A549 (cell line): ENCODE measurements at regions not wholly inside any gene's neighbourhood (a gene's known extent, or its start where the extent isn't known, plus 50 kb on each side); places are given as distances from the start of the nearest gene placed in this dataset.
A peak's percentile ranks its signal among the peaks of the same experiment; 100 is the strongest.

Experiments used
- ATAC-seq, 2 experiments: fragments of 200-7000 bp in 1 of 2; fragments of >200 bp in 1 of 2; cut with Nextera tagmentation in 1 of 2; cut with Tn5 transposase in 1 of 2; 3 replicates each; pipeline versions ENCODE4 v1.8.0 to v1.9.1; 2018 to 2020; ENCODE audit warnings: mild to moderate bottlenecking in 1 of 2, moderate library complexity in 1 of 2
- CTCF ChIA-PET: fragments of 300-600 bp; sonication (Branson Sonifier 250); formaldehyde crosslinking; extraction: SDS; loops from one replicate; lab custom pipeline; 2021; ENCODE audit warnings: antibody characterized with exemption, inconsistent platforms; lab: Yijun Ruan, JAX
- POLR2A ChIA-PET: fragments of 350-600 bp; formaldehyde crosslinking; extraction: SDS; loops from one replicate; lab custom pipeline; 2021; ENCODE audit warnings: antibody characterized with exemption, inconsistent platforms; lab: Yijun Ruan, JAX
- DNase-seq, 2 experiments: peaks; one replicate each; pipeline versions ENCODE4 v3.0.0 to v3.0.0-alpha.2; 2011 to 2016; ENCODE audit warnings: low read depth in 1 of 2, low spot score in 1 of 2
- FAIRE-seq: peaks from 2 replicates; lab custom pipeline; 2011; peaks lifted over from hg19 to GRCh38; lab: Jason Lieb, UNC
- H3K27ac ChIP-seq, 2 experiments: fragments of >200 bp; sonication (Bioruptor Twin); formaldehyde crosslinking; 3 replicates each; pipeline ENCODE4 v1.5.1; 2016 to 2017
- H3K4me1 ChIP-seq: fragments of >200 bp; sonication (Bioruptor Twin); formaldehyde crosslinking; 3 replicates; pipeline ENCODE4 v1.6.1; 2016
- H3K4me2 ChIP-seq: fragments of >200 bp; sonication (Bioruptor Twin); formaldehyde crosslinking; 3 replicates; pipeline ENCODE4 v1.6.1; 2016
- H3K4me3 ChIP-seq: fragments of >200 bp; sonication (Bioruptor Twin); formaldehyde crosslinking; 3 replicates; pipeline ENCODE4 v1.5.1; 2016
- H3K9me3 ChIP-seq: fragments of >200 bp; sonication (Bioruptor Twin); formaldehyde crosslinking; 3 replicates; pipeline ENCODE4 v1.6.1; 2016
- BHLHE40 ChIP-seq: IDR thresholded peaks from 2 replicates; pipeline ENCODE4 v1.6.1; 2012; ENCODE audit warnings: low read depth, low read length, inconsistent platforms
- CBX8 ChIP-seq: fragments of 200-600 bp; sonication (generic); IDR thresholded peaks from 2 replicates; pipeline ENCODE4 v1.6.1; 2016
- CEBPB ChIP-seq, 2 experiments: fragments of >200 bp in 1 of 2; sonication (Bioruptor Twin) in 1 of 2; formaldehyde crosslinking in 1 of 2; IDR thresholded peaks; 2 replicates each; pipeline ENCODE4 v1.6.1; 2012 to 2016
- CHD4 ChIP-seq: fragments of 200-600 bp; sonication (generic); IDR thresholded peaks from 2 replicates; pipeline ENCODE4 v1.6.1; 2016; ENCODE audit warnings: antibody characterized with exemption, mild to moderate bottlenecking, borderline replicate concordance
- EHMT2 ChIP-seq: fragments of 200-600 bp; sonication (generic); IDR thresholded peaks from 2 replicates; pipeline ENCODE4 v1.6.1; 2016; ENCODE audit warnings: antibody characterized with exemption, low read depth, mild to moderate bottlenecking, moderate library complexity
- EP300 ChIP-seq, 2 experiments: fragments of >200 bp; sonication (Bioruptor Twin); formaldehyde crosslinking; IDR thresholded peaks; 2 replicates in 1 of 2; 3 replicates in 1 of 2; pipeline ENCODE4 v1.6.1; 2016 to 2017
- FOSL2 ChIP-seq, 2 experiments: fragments of 450-650 bp in 1 of 2; fragments of >200 bp in 1 of 2; sonication (Bioruptor Twin) in 1 of 2; formaldehyde crosslinking; IDR thresholded peaks; 2 replicates each; pipeline versions ENCODE4 v1.5.0 to v1.6.1; 2016 to 2020; ENCODE audit warnings: mild to moderate bottlenecking in 1 of 2, moderate library complexity in 1 of 2
- GATA3 ChIP-seq: IDR thresholded peaks from 2 replicates; pipeline ENCODE4 v1.6.1; 2012; ENCODE audit warnings: borderline replicate concordance
- HDAC2 ChIP-seq: fragments of 200-600 bp; sonication (generic); IDR thresholded peaks from 2 replicates; pipeline ENCODE4 v1.6.1; 2016
- HOXA7 ChIP-seq: fragments of 250-450 bp; sonication (Bioruptor Pico); IDR thresholded peaks from 2 replicates; pipeline ENCODE4 v1.5.0; 2020; ENCODE audit warnings: mild to moderate bottlenecking, moderate library complexity
- HOXB13 ChIP-seq: fragments of 250-450 bp; sonication (Bioruptor Pico); IDR thresholded peaks from 2 replicates; pipeline ENCODE4 v1.5.0; 2020; ENCODE audit warnings: low read depth, mild to moderate bottlenecking, moderate library complexity
- HOXB5 ChIP-seq: fragments of 250-450 bp; sonication (Bioruptor Pico); IDR thresholded peaks from 2 replicates; pipeline ENCODE4 v1.5.0; 2020; ENCODE audit warnings: mild to moderate bottlenecking, moderate library complexity
- JUN ChIP-seq, 2 experiments: fragments of >200 bp; sonication (Bioruptor Twin); formaldehyde crosslinking; IDR thresholded peaks; 2 replicates in 1 of 2; 3 replicates in 1 of 2; pipeline ENCODE4 v1.6.1; 2016 to 2017
- JUNB ChIP-seq: fragments of >200 bp; sonication (Bioruptor Twin); formaldehyde crosslinking; IDR thresholded peaks from 2 replicates; pipeline ENCODE4 v1.6.1; 2016
- KDM5A ChIP-seq: fragments of 200-600 bp; sonication (generic); IDR thresholded peaks from 2 replicates; pipeline ENCODE4 v1.6.1; 2016; ENCODE audit warnings: antibody characterized with exemption, mild to moderate bottlenecking
- MAFK ChIP-seq: fragments of 450-650 bp; IDR thresholded peaks from 2 replicates; pipeline ENCODE4 v1.6.1; 2014; ENCODE audit not compliant: partially characterized antibody
- MYC ChIP-seq: IDR thresholded peaks from 2 replicates; pipeline ENCODE4 v1.6.1; 2012; ENCODE audit warnings: mild to moderate bottlenecking, inconsistent platforms, low read length, improper control_type of control experiment, borderline replicate concordance
- NPAS2 ChIP-seq: fragments of 250-450 bp; sonication (Bioruptor Pico); IDR thresholded peaks from 2 replicates; pipeline ENCODE4 v1.8.0; 2022; ENCODE audit warnings: mild to moderate bottlenecking, moderate library complexity, borderline replicate concordance
- NR3C1 ChIP-seq: fragments of >200 bp; sonication (Bioruptor Twin); formaldehyde crosslinking; IDR thresholded peaks from 3 replicates; pipeline ENCODE4 v1.6.1; 2017
- RAD21 ChIP-seq, 2 experiments: fragments of >200 bp in 1 of 2; sonication (Bioruptor Twin) in 1 of 2; formaldehyde crosslinking in 1 of 2; IDR thresholded peaks in 1 of 2; conservative IDR thresholded peaks in 1 of 2; 2 replicates in 1 of 2; 3 replicates in 1 of 2; pipeline ENCODE4 v1.6.1; 2012 to 2018; ENCODE audit warnings: inconsistent platforms in 1 of 2
- RARB ChIP-seq: fragments of 250-450 bp; sonication (Bioruptor Pico); IDR thresholded peaks from 2 replicates; pipeline ENCODE4 v1.8.0; 2021; ENCODE audit warnings: mild to moderate bottlenecking, moderate library complexity
- RCOR1 ChIP-seq: fragments of 150-350 bp; IDR thresholded peaks from 2 replicates; pipeline ENCODE4 v1.6.1; 2014; ENCODE audit warnings: antibody characterized with exemption, low read length, low read depth
- RFX5 ChIP-seq: fragments of 450-650 bp; IDR thresholded peaks from 2 replicates; pipeline ENCODE4 v1.7.1; 2014; ENCODE audit warnings: antibody characterized with exemption, mild to moderate bottlenecking, moderate library complexity
- RNF2 ChIP-seq: fragments of 200-600 bp; sonication (generic); IDR thresholded peaks from 2 replicates; pipeline ENCODE4 v1.6.1; 2016; ENCODE audit warnings: low read depth, mild to moderate bottlenecking, antibody characterized with exemption, moderate library complexity, borderline replicate concordance
- ZC3H11A ChIP-seq: fragments of 450-650 bp; IDR thresholded peaks from 2 replicates; pipeline ENCODE4 v1.6.1; 2014; ENCODE audit warnings: antibody characterized with exemption, mild to moderate bottlenecking
- ZFP36 ChIP-seq: fragments of 450-650 bp; IDR thresholded peaks from 2 replicates; pipeline ENCODE4 v1.6.1; 2014; ENCODE audit warnings: borderline replicate concordance; ENCODE audit not compliant: partially characterized antibody
- ZNF302 ChIP-seq: fragments of 250-450 bp; sonication (Bioruptor Pico); IDR thresholded peaks from 2 replicates; pipeline ENCODE4 v1.9.0; 2021; ENCODE audit warnings: inconsistent platforms, mild to moderate bottlenecking, moderate library complexity
- ZSCAN20 ChIP-seq: fragments of 250-450 bp; sonication (Bioruptor Pico); IDR thresholded peaks from 2 replicates; pipeline ENCODE4 v1.8.0; 2022; ENCODE audit warnings: mild to moderate bottlenecking, moderate library complexity
- WGBS: methylation state at CpG from one replicate; pipeline ENCODE4 v1.1.6; 2017; ENCODE audit errors: missing lambda C conversion rate; 5-methylcytosine and 5-hydroxymethylcytosine counted together
- TF ChIP-seq, protein P1 (sequence below): IDR thresholded peaks from 2 replicates; pipeline ENCODE4 v1.6.1; 2012
- TF ChIP-seq, protein P2 (sequence below): fragments of >200 bp; sonication (Bioruptor Twin); formaldehyde crosslinking; IDR thresholded peaks from 3 replicates; pipeline ENCODE4 v1.5.1; 2016
- TF ChIP-seq, protein P3 (sequence below): fragments of 200-600 bp; sonication (generic); IDR thresholded peaks from 2 replicates; pipeline ENCODE4 v1.6.1; 2016; ENCODE audit warnings: antibody characterized with exemption, mild to moderate bottlenecking, moderate library complexity

DNA sequence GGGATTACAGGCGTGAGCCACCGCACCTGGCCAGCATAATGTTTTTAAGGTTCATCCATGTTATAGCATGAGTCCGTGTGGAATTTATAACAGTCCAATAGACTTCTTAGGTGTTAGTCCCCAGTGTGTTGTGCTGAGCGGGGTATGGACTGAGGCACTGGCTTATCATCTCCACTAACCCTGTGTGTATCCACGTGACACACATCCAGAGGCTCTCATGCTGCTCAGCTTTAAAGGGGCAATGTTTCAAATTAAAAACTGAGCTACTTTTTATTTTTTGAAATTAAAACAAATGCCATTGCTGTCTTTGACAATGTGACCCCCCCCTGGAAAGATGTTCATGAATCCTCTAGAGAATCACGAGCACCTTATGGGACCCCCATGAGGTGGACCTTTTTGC, 54.3 kb upstream of the TRERF1 start:
- Histone ChIP-seq H3K27ac (peak overlapping the region; percentile 69 to 85; a peak in 4 of 6 replicates), H3K4me3 (no peak overlapping the region), H3K9me3 (no peaks in the 10 kb centered on the region), H3K4me1 (peaks cover 13% of the 10 kb centered on the region; the same call in 2 of the 3 replicates), H3K4me2 (no peak overlapping the region; the same call in 2 of the 3 replicates)
- DNase-seq = no peak
- ATAC-seq = no peak
- TF ChIP-seq RNF2 = no peak
- TF ChIP-seq MYC = no peak
- no peak for TF ChIP-seq HOXA7 (CRISPR knock-in tag)
- TF ChIP-seq CHD4 = no peak
- TF ChIP-seq ZNF302 (CRISPR knock-in tag) = no peak
- TF ChIP-seq MAFK = no peak
- TF ChIP-seq, protein P1, sequence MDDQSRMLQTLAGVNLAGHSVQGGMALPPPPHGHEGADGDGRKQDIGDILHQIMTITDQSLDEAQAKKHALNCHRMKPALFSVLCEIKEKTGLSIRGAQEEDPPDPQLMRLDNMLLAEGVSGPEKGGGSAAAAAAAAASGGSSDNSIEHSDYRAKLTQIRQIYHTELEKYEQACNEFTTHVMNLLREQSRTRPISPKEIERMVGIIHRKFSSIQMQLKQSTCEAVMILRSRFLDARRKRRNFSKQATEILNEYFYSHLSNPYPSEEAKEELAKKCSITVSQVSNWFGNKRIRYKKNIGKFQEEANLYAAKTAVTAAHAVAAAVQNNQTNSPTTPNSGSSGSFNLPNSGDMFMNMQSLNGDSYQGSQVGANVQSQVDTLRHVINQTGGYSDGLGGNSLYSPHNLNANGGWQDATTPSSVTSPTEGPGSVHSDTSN = no peak
- no peak for TF ChIP-seq HDAC2
- no peak for TF ChIP-seq JUNB
- no peak for TF ChIP-seq NR3C1
- no peak for TF ChIP-seq RARB
- no peak for TF ChIP-seq KDM5A
- no peak for TF ChIP-seq CEBPB (IDR thresholded peaks at IDR 0.05)
- no peak for TF ChIP-seq HOXB13
- no peak for TF ChIP-seq ZC3H11A
- TF ChIP-seq NPAS2 (CRISPR knock-in tag) = no peak
- no peak for TF ChIP-seq ZSCAN20 (CRISPR knock-in tag)
- TF ChIP-seq HOXB5 (CRISPR knock-in tag) = no peak
- no peak for TF ChIP-seq RCOR1
- CTCF ChIA-PET = interaction anchor here (1.6 kb wide), 1 partner anchor 26 kb away, joined by 9 read pairs; no protein-coding TSS in a partner anchor
- 85% methylated on average over 6 of the region's 6 CpGs for WGBS
- POLR2A ChIA-PET = interaction anchor here (1.6 kb wide), 1 partner anchor 41 kb away, joined by 13 read pairs; no protein-coding TSS in a partner anchor
- FAIRE-seq = no peak

DNA sequence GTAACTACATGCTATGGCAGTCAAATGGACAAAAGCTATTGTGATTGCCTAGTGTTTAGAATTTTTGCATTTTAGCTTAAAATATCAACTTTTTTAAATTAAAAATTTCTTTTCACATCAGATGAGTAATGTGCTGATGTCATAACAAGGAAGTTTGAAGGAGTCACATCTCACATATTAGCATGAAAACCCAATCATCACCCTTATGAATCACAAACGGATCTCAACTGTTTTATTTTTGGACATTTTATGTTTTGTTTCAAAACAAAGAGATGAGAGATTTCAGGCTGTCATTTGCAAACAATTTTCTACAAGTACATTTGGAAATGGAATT, 53.6 kb upstream of the TRERF1 start:
- peak overlapping the region; percentile 65 for H3K4me2 ChIP-seq
- peak overlapping the region; percentile 44 for H3K4me3 ChIP-seq
- CTCF ChIA-PET = interaction anchor here (0.6 to 1.6 kb wide), 3 partner anchors 42 to 244 kb away, joined by 3 to 6 read pairs (median 4); no protein-coding TSS in a partner anchor
- DNase-seq (peak; percentile 16 to 57), FAIRE-seq (no peak), ATAC-seq (peak; percentile 71 to 90)
- TF ChIP-seq HDAC2 (no peak), JUNB (0 out of 2 replicates have a peak, but pooled peaks have one; percentile 12), JUN (IDR thresholded peaks at IDR 0.05) (no peak), EP300 (IDR thresholded peaks at IDR 0.05) (no peak), EHMT2 (no peak), CBX8 (no peak), HOXA7 (CRISPR knock-in tag) (no peak), ZFP36 (no peak), FOSL2 (IDR thresholded peaks at IDR 0.05) (no peak), FOSL2 (CRISPR knock-in tag; IDR thresholded peaks at IDR 0.05) (peak; percentile 63), RFX5 (no peak), HOXB13 (no peak), GATA3 (no peak), BHLHE40 (no peak), RAD21 (conservative IDR thresholded peaks at IDR 0.05 in 1 of 2, IDR thresholded peaks at IDR 0.05 in 1 of 2) (no peak), NR3C1 (no peak)
- TF ChIP-seq, protein P2, sequence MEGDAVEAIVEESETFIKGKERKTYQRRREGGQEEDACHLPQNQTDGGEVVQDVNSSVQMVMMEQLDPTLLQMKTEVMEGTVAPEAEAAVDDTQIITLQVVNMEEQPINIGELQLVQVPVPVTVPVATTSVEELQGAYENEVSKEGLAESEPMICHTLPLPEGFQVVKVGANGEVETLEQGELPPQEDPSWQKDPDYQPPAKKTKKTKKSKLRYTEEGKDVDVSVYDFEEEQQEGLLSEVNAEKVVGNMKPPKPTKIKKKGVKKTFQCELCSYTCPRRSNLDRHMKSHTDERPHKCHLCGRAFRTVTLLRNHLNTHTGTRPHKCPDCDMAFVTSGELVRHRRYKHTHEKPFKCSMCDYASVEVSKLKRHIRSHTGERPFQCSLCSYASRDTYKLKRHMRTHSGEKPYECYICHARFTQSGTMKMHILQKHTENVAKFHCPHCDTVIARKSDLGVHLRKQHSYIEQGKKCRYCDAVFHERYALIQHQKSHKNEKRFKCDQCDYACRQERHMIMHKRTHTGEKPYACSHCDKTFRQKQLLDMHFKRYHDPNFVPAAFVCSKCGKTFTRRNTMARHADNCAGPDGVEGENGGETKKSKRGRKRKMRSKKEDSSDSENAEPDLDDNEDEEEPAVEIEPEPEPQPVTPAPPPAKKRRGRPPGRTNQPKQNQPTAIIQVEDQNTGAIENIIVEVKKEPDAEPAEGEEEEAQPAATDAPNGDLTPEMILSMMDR = no peak
- TF ChIP-seq, protein P3, sequence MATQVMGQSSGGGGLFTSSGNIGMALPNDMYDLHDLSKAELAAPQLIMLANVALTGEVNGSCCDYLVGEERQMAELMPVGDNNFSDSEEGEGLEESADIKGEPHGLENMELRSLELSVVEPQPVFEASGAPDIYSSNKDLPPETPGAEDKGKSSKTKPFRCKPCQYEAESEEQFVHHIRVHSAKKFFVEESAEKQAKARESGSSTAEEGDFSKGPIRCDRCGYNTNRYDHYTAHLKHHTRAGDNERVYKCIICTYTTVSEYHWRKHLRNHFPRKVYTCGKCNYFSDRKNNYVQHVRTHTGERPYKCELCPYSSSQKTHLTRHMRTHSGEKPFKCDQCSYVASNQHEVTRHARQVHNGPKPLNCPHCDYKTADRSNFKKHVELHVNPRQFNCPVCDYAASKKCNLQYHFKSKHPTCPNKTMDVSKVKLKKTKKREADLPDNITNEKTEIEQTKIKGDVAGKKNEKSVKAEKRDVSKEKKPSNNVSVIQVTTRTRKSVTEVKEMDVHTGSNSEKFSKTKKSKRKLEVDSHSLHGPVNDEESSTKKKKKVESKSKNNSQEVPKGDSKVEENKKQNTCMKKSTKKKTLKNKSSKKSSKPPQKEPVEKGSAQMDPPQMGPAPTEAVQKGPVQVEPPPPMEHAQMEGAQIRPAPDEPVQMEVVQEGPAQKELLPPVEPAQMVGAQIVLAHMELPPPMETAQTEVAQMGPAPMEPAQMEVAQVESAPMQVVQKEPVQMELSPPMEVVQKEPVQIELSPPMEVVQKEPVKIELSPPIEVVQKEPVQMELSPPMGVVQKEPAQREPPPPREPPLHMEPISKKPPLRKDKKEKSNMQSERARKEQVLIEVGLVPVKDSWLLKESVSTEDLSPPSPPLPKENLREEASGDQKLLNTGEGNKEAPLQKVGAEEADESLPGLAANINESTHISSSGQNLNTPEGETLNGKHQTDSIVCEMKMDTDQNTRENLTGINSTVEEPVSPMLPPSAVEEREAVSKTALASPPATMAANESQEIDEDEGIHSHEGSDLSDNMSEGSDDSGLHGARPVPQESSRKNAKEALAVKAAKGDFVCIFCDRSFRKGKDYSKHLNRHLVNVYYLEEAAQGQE = no peak
- 9% methylated on average over 1 of the region's 1 CpG for WGBS
- H3K4me1 ChIP-seq = peaks cover 13% of the 10 kb centered on the region; the same call in 2 of the 3 replicates
- POLR2A ChIA-PET = interaction anchor here (0.6 to 1.7 kb wide), 6 partner anchors 15 to 231 kb away, joined by 3 to 13 read pairs (median 6); partner anchors contain the start of gene TRERF1
- peak overlapping the region; percentile 69 to 85 for H3K27ac ChIP-seq
- no peaks in the 10 kb centered on the region for H3K9me3 ChIP-seq
